Body of pancreas (tissue), 4 donors: ENCODE measurements at regions not wholly inside any gene's neighbourhood (a gene's known extent, or its start where the extent isn't known, plus 50 kb on each side); places are given as distances from the start of the nearest gene placed in this dataset.

Experiments used
- POLR2A ChIP-seq, 3 donors: fragments of 450-650 bp; IDR thresholded peaks; one replicate each; pipeline ENCODE4 v1.6.1; 2016; ENCODE audit warnings: antibody characterized with exemption in 3 of 3, mild to moderate bottlenecking in 2 of 3
- TF ChIP-seq, protein P1 (sequence below), 7 experiments: fragments of 450-650 bp in 4 of 7; fragments of 200-600 bp in 3 of 7; sonication (generic) in 3 of 7; IDR thresholded peaks; one replicate each; pipeline ENCODE4 v1.5.1; 2016 to 2019; ENCODE audit warnings: antibody characterized with exemption in 7 of 7

DNA sequence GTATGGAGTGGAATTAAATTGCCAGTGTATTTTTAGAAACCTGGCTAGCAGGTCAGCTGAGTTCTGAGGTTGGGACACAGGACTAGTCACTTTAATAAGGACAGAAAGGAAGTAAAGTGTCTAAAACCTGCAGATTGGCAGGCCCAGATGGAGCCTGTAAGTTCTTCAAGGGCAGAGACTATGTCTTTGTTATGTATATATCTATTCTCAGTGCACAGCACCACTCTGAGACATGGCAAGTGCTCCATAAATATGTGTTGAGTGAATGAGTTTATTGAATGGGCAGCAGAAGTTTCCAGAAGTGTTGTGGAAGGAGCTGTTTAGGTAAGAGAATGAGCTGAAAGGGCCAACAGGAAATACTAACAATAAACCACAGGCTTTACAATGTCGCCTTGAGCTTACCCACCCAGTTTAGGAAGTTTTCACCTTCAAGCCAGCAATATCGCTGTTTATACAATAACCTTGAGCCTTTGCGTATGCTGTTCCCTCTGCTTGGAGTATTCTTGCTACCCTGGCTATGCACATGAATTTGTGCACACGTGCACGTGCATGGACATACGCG, 109.5 kb upstream of the TMPO start:
- TF ChIP-seq, protein P1, sequence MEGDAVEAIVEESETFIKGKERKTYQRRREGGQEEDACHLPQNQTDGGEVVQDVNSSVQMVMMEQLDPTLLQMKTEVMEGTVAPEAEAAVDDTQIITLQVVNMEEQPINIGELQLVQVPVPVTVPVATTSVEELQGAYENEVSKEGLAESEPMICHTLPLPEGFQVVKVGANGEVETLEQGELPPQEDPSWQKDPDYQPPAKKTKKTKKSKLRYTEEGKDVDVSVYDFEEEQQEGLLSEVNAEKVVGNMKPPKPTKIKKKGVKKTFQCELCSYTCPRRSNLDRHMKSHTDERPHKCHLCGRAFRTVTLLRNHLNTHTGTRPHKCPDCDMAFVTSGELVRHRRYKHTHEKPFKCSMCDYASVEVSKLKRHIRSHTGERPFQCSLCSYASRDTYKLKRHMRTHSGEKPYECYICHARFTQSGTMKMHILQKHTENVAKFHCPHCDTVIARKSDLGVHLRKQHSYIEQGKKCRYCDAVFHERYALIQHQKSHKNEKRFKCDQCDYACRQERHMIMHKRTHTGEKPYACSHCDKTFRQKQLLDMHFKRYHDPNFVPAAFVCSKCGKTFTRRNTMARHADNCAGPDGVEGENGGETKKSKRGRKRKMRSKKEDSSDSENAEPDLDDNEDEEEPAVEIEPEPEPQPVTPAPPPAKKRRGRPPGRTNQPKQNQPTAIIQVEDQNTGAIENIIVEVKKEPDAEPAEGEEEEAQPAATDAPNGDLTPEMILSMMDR (IDR thresholded peaks at IDR 0.05) = no peak
- no peak for TF ChIP-seq POLR2A (IDR thresholded peaks at IDR 0.05)
